ENCODE measurements at regions not wholly inside any gene's neighbourhood (a gene's known extent, or its start where the extent isn't known, plus 50 kb on each side); places are given as distances from the start of the nearest gene placed in this dataset.
A peak's percentile ranks its signal among the peaks of the same experiment; 100 is the strongest.
"Not testable (repeated sequence)": the region's sequence is repeated elsewhere in the genome, so short reads cannot be mapped to it uniquely, and the experiment has no call there.

- no peak for DNase-seq
Observed at GRCh38 chr12:67852701-67853100, 136.5 kb upstream of the IFNG-AS1 start.

- DNase-seq = no peak
Observed at GRCh38 chr12:67853204-67853603, 136.0 kb upstream of the IFNG-AS1 start.

GRCh38 chr12:67854351-67854750 is 134.9 kb upstream of the IFNG-AS1 start:
- no peak for DNase-seq

GRCh38 chr12:67855103-67855502 is 134.1 kb upstream of the IFNG-AS1 start:
- DNase-seq = no peak

GRCh38 chr12:67871231-67871630 is 118.0 kb upstream of the IFNG-AS1 start:
- no peak for DNase-seq

GRCh38 chr12:67873355-67873754 is 115.9 kb upstream of the IFNG-AS1 start:
- DNase-seq = no peak

- no peak for DNase-seq
Observed at GRCh38 chr12:67876305-67876915, 112.8 kb upstream of the IFNG-AS1 start.

- no peak for DNase-seq
Observed at GRCh38 chr12:67877727-67878126, 111.5 kb upstream of the IFNG-AS1 start.

- DNase-seq = no peak
Observed at GRCh38 chr12:67879937-67880336, 109.3 kb upstream of the IFNG-AS1 start.

- no peak for DNase-seq
Observed at GRCh38 chr12:67881565-67881964, 107.7 kb upstream of the IFNG-AS1 start.

GRCh38 chr12:67884596-67884995 is 104.7 kb upstream of the IFNG-AS1 start:
- DNase-seq = no peak

- DNase-seq = no peak
Observed at GRCh38 chr12:67885375-67886169, 103.7 kb upstream of the IFNG-AS1 start.

- no peak for DNase-seq
Observed at GRCh38 chr12:67887065-67887464, 102.2 kb upstream of the IFNG-AS1 start.

- DNase-seq = no peak
Observed at GRCh38 chr12:67889931-67890330, 99.3 kb upstream of the IFNG-AS1 start.

GRCh38 chr12:67890726-67891258 is 98.5 kb upstream of the IFNG-AS1 start:
- DNase-seq = no peak

- peak; percentile 83 for DNase-seq
Observed at GRCh38 chr12:67891596-67891995, 97.7 kb upstream of the IFNG-AS1 start.

GRCh38 chr12:67892259-67893021 is 96.8 kb upstream of the IFNG-AS1 start:
- DNase-seq = no peak

GRCh38 chr12:67893022-67893580 is 96.1 kb upstream of the IFNG-AS1 start:
- no peak for DNase-seq

GRCh38 chr12:67900418-67900817 is 88.8 kb upstream of the IFNG-AS1 start:
- not testable (repeated sequence) for DNase-seq

GRCh38 chr12:67909091-67909531 is 80.1 kb upstream of the IFNG-AS1 start:
- no peak for DNase-seq

GRCh38 chr12:67909681-67910080 is 79.6 kb upstream of the IFNG-AS1 start:
- no peak for DNase-seq

GRCh38 chr12:67910360-67911274 is 78.6 kb upstream of the IFNG-AS1 start:
- no peak for DNase-seq
